ENCODE measurements at regions not wholly inside any gene's neighbourhood (a gene's known extent, or its start where the extent isn't known, plus 50 kb on each side); places are given as distances from the start of the nearest gene placed in this dataset.

DNA sequence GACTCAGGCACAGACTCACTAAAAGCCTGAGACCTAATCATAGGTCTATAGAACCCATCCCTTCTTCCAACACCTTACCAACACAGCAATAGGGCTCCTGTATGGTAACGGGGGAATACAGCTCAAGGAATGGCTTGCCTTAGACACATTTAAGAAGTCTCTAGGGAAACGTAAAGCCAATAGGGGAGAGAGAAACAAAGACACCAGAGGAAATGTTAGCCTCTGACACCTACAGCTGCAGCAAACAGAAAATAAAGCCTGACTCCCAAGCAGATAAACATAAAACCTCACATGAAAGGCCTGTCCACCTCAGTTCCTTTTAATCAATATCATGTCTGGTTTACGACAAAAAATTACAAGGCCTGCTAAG lies 51.1 kb upstream of the NCOA1 start:
- H3K4me3 ChIP-seq, result no peak overlapping the region
- ATAC-seq, result no peak
- no peaks in the 10 kb centered on the region for H3K27me3 ChIP-seq
- peaks cover 22% of the 10 kb centered on the region for H3K4me1 ChIP-seq
- no peak for DNase-seq
- no peaks in the 10 kb centered on the region for H3K36me3 ChIP-seq
- H3K27ac ChIP-seq, result no peak overlapping the region
- intact Hi-C loops (cut with DNase I), result no loop called here
- TF ChIP-seq, protein P1, sequence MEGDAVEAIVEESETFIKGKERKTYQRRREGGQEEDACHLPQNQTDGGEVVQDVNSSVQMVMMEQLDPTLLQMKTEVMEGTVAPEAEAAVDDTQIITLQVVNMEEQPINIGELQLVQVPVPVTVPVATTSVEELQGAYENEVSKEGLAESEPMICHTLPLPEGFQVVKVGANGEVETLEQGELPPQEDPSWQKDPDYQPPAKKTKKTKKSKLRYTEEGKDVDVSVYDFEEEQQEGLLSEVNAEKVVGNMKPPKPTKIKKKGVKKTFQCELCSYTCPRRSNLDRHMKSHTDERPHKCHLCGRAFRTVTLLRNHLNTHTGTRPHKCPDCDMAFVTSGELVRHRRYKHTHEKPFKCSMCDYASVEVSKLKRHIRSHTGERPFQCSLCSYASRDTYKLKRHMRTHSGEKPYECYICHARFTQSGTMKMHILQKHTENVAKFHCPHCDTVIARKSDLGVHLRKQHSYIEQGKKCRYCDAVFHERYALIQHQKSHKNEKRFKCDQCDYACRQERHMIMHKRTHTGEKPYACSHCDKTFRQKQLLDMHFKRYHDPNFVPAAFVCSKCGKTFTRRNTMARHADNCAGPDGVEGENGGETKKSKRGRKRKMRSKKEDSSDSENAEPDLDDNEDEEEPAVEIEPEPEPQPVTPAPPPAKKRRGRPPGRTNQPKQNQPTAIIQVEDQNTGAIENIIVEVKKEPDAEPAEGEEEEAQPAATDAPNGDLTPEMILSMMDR (IDR thresholded peaks at IDR 0.05), result no peak
- no peaks in the 10 kb centered on the region for H3K9me3 ChIP-seq

DNA sequence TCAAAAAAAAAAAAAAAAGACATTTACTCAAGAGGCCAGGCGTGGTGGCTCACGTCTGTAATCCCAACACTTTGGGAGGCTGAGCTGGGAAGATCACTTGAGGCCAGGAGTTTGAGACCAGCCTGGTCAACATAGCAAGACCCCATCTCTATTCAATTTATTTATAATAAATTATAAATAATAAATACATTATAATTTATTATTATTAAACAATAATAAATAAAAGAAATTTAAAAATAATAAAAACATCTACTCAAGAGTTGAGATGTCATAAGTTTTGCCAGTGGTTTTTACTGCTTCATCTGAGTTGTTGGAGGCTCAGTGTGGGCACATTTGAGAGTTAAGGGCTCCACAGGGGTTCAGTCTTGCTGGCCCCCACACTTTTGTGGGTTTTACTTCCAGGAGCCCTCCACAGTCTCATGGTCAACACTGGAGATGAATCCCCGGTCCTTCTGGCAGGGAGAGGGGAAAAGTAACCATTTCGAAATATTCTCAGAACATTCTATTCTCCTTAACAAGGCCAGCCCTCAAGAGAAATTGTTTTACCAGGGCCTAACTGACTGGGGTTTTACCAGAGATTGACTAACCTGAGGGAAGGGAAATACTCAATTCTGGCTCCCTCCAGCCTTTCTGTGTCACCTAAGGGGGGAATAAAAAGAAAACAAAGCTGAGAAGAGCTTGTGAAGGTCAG lies 51.6 kb upstream of the NCOA1 start:
- ATAC-seq, result no peak
- Histone ChIP-seq H3K9me3 (no peaks in the 10 kb centered on the region), H3K36me3 (no peaks in the 10 kb centered on the region), H3K4me1 (peaks cover 27% of the 10 kb centered on the region), H3K27me3 (no peaks in the 10 kb centered on the region), H3K27ac (no peak overlapping the region), H3K4me3 (no peak overlapping the region)
- DNase-seq, result no peak
- TF ChIP-seq, protein P1 (IDR thresholded peaks at IDR 0.05), result no peak
- intact Hi-C loops (cut with DNase I), result no loop called here

GRCh38 chr2:24438106-24438505 lies 52.9 kb upstream of the NCOA1 start:
- intact Hi-C loops (cut with DNase I), result no loop called here

DNA sequence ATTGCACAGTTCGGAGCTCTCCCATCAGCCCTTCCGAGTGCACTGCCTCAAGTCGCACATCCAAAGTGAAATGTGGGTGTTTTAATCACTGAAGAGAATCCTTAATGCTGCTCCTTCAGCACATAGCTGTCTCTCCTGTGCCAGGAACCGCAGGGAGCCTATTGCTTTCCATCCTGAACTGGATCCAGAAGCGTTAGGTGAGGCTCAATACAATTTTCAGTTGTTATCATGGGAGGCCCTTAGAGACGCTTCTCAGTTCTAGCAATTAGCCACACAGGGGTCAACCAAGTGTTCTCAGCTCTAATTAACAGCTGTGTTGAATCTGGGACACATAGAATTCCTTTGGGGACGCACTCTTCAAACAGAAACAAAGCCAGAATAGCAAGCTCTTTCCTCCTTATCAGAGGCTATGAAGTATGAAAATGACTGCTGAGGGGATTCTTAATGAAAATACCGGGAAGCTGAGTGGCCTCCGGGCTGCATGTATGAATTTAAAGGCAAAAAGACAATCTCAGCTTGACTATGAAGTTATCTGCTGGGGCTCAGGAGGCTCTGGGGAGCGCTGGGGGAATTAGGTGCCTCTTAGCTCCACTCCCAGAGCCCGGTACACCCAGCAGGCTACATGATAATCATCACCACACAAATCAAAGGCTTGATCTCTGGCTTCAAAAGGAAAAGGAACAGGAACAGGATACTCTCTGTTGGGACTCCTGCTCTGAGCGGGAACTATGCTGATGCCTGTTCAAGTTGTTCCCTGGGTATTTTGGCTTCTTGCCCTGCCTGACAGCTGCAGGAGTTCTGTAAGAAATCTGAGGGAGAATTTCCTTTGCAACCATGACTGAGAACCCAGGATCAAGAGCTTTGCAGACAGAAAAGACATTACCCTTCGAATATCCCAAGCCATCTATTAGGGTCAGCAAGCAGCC lies 55.4 kb upstream of the NCOA1 start:
- ATAC-seq (peak; percentile 76), DNase-seq (no peak)
- Histone ChIP-seq H3K4me3 (peak overlapping the region; percentile 11), H3K4me1 (peaks cover 29% of the 10 kb centered on the region), H3K27me3 (no peaks in the 10 kb centered on the region), H3K9me3 (no peaks in the 10 kb centered on the region), H3K27ac (peak overlapping the region; percentile 79), H3K36me3 (no peaks in the 10 kb centered on the region)
- intact Hi-C loops (cut with DNase I), result no loop called here
- TF ChIP-seq, protein P1 (IDR thresholded peaks at IDR 0.05), result no peak

More at GRCh38 chr2:24438106-24438505, 52.9 kb upstream of the NCOA1 start:
- ATAC-seq (no peak), DNase-seq (no peak)
- Histone ChIP-seq H3K4me1 (peaks cover 29% of the 10 kb centered on the region), H3K27ac (no peak overlapping the region), H3K4me3 (no peak overlapping the region), H3K36me3 (no peaks in the 10 kb centered on the region), H3K9me3 (no peaks in the 10 kb centered on the region), H3K27me3 (no peaks in the 10 kb centered on the region)
- TF ChIP-seq, protein P1 (IDR thresholded peaks at IDR 0.05), result no peak

DNA sequence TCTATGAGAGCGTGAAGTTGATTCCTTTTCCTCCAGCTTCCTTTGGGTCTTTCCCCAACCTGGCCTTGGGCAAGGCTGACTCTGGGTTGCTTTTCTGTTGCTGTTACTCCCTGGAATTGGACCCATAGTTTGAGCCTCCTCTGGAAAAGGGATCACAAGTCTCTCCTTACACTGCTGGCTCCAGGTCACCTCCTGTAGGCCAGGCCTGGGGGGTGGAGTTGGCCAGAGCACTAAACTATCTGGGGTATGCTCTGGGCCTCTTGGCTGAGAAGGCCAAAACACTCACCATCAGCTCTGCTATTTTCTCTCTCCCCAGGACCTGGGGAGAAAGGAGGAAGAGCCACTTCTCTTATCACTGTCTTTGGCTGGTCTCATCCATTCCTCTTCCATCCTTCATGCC lies 56.5 kb upstream of the NCOA1 start:
- H3K9me3 ChIP-seq, result no peaks in the 10 kb centered on the region
- no peak overlapping the region for H3K4me3 ChIP-seq
- peak overlapping the region; percentile 79 for H3K27ac ChIP-seq
- no peaks in the 10 kb centered on the region for H3K27me3 ChIP-seq
- peak; percentile 23 for ATAC-seq
- H3K4me1 ChIP-seq, result peaks cover 29% of the 10 kb centered on the region
- H3K36me3 ChIP-seq, result no peaks in the 10 kb centered on the region
- DNase-seq, result no peak
- TF ChIP-seq, protein P1 (IDR thresholded peaks at IDR 0.05), result no peak
- intact Hi-C loops (cut with DNase I), result no loop called here

Data from upper lobe of right lung (tissue), 1 donor.